ENCODE measurements at regions not wholly inside any gene's neighbourhood (a gene's known extent, or its start where the extent isn't known, plus 50 kb on each side); places are given as distances from the start of the nearest gene placed in this dataset.
"Not testable (repeated sequence)": the region's sequence is repeated elsewhere in the genome, so short reads cannot be mapped to it uniquely, and the experiment has no call there.

DNA sequence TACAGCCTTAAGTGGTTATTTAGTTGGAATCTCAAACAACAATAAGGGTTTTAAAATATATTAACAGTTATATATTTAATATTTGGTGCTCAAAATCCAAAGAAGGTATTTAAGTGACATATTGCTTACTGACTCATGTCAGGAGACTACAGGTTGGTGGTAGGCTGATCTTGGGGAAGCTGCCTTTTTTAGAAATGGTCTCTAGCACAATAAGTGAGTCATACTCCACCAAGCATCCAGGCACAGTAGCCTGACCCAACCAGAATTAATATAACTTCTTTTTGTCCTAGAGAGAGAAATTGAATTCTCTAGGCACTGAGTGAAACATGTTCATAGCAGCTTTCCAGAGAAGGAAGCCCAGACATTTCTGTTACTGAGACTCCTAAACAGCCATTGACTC lies 868.5 kb upstream of the TENM4 start:
- Mint-ChIP-seq H3K9me3 (ENCODE audit: insufficient read depth) (peaks cover 10% of the 10 kb centered on the region), H3K27me3 (ENCODE audit: low read depth) (no peaks in the 10 kb centered on the region), H3K36me3 (ENCODE audit: low read depth) (no peaks in the 10 kb centered on the region), H3K27ac (no peak overlapping the region), H3K4me3 (no peak overlapping the region), H3K4me1 (ENCODE audit: low read depth) (no peaks in the 10 kb centered on the region)
- DNase-seq = no peak
- ATAC-seq = no peak
- ChIA-PET CTCF (no interaction called here), POLR2A (no interaction called here)

DNA sequence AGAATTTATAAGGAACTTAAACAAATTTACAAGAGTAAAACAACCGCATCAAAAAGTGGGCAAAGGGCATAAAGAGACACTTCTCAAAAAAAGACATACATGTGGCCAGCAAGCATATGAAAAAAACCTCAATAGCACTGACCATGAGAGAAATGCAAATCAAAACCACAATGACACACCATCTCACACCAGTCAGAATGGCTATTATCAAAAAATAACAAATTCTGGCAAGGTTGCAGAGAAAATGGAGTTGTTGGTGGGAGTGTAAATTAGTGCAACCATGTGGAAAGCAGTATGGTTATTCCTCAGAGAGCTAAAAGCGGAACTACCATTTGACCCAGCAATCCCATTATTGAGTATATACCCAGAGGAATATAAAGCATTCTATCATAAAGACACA lies 866.8 kb upstream of the TENM4 start:
- H3K4me1 Mint-ChIP-seq (ENCODE audit: low read depth) = no peaks in the 10 kb centered on the region
- CTCF ChIA-PET = no interaction called here
- no peak overlapping the region for H3K27ac Mint-ChIP-seq
- H3K27me3 Mint-ChIP-seq (ENCODE audit: low read depth) = no peaks in the 10 kb centered on the region
- POLR2A ChIA-PET = no interaction called here
- no peak overlapping the region for H3K4me3 Mint-ChIP-seq
- no peaks in the 10 kb centered on the region for H3K36me3 Mint-ChIP-seq (ENCODE audit: low read depth)
- ATAC-seq (no peak), DNase-seq (no peak)
- H3K9me3 Mint-ChIP-seq (ENCODE audit: insufficient read depth) = peaks cover 10% of the 10 kb centered on the region

DNA sequence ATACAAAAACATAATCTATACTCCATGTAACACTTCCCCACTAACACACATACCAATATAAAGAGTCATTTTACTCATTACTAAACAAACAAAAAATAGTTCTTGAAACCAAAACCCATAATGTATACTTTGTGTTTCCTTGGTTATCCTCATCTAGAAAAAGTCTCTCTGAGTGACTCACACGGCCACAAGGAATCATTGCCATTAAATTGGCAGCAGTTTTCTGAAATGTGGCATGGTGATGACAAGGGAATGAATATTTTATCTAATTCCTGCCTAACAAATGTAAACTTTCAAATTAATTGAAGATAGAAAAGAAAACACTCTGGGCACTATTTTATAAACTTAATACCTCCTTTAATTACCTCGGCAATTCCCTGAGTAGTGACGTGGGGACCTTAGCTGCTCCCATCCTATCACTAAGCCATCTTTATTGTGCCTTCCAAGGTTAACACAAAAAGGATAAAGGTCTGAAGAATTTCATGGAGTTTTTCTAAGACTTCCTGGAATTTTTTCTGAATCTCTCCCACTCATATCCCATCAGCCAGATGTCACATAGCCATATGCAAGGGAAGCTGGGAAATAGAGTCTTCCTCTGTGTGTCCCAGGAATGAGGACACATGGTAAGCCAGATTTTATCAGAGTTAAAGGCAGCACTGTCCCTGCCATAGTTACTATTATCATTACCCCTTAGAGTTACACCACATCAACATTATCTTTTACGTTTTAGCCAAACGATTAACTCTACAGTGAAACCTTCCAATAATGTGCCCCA lies 857.2 kb upstream of the TENM4 start:
- Mint-ChIP-seq H3K36me3 (ENCODE audit: low read depth) (no peaks in the 10 kb centered on the region), H3K4me1 (ENCODE audit: low read depth) (no peaks in the 10 kb centered on the region), H3K27ac (no peak overlapping the region), H3K9me3 (ENCODE audit: insufficient read depth) (no peaks in the 10 kb centered on the region), H3K4me3 (no peak overlapping the region), H3K27me3 (ENCODE audit: low read depth) (no peaks in the 10 kb centered on the region)
- ChIA-PET CTCF (no interaction called here), POLR2A (no interaction called here)
- DNase-seq = no peak
- no peak for ATAC-seq

GRCh38 chr11:80293293-80293692 lies 852.5 kb upstream of the TENM4 start:
- no peak overlapping the region for H3K27ac Mint-ChIP-seq
- H3K36me3 Mint-ChIP-seq (ENCODE audit: low read depth) = no peaks in the 10 kb centered on the region
- ATAC-seq (no peak), DNase-seq (no peak)
- no peaks in the 10 kb centered on the region for H3K4me1 Mint-ChIP-seq (ENCODE audit: low read depth)
- no peaks in the 10 kb centered on the region for H3K27me3 Mint-ChIP-seq (ENCODE audit: low read depth)
- CTCF ChIA-PET = no interaction called here
- H3K4me3 Mint-ChIP-seq = no peak overlapping the region
- H3K9me3 Mint-ChIP-seq (ENCODE audit: insufficient read depth) = no peaks in the 10 kb centered on the region
- POLR2A ChIA-PET = no interaction called here

DNA sequence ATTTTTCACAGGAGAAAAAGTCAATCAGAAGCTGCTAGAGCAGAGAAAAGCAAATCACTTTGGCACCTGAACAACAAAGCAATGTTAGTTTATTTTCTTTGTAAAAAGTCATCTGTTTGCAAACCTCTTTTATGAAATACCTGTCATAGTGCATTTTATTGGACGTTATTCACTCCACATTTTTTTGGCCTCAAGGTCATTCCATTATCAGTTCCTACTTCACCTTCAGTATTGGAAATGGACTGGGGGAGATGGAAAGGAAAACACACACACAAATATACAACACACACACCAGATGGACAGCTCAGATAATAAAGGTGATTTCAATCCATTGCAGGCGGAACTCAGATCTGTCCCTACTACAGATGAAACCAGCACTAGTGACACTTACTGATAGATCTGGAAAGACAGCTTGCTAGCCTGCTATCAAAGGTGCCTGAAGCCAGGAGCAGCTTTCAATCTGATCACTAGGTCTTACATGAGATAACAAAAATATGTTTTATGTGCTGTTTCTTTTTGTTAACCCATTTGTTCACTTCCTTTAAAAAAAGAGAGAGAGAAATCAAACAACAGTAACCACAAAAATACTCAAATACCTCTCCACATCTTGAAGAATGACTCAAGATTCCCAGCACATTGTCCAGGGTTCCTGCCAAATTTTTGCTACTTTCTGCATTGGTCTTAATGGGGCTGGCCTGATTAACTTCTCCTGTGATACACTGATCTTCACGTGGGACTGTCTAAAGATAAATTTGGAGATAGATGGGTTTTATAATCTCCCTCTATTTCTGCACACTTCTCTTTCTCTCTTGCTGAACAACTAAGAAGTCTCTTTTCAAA lies 844.3 kb upstream of the TENM4 start:
- no peaks in the 10 kb centered on the region for H3K27me3 Mint-ChIP-seq (ENCODE audit: low read depth)

DNA sequence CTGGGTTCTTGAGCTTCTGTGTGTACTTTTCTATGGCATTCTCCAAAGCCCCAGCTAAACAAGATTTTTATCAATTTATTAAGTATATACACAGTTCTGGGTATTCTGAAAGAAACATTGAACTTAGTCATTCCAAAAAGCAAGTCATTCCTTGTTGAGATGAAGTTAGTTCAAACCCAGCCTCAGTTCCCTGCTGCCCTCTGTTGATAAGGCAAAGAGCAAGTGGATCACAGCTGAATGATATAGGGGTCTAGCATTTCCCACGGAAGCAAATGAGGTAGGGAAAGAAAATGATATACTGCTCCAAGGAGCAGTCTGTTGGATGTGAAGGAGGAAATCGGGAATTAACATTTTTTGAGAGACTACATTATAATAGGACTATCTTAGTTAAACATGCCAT lies 841.8 kb upstream of the TENM4 start:
- H3K36me3 Mint-ChIP-seq (ENCODE audit: low read depth) = no peaks in the 10 kb centered on the region
- ChIA-PET CTCF (no interaction called here), POLR2A (no interaction called here)
- ATAC-seq = no peak
- no peaks in the 10 kb centered on the region for H3K4me1 Mint-ChIP-seq (ENCODE audit: low read depth)
- DNase-seq = no peak
- H3K4me3 Mint-ChIP-seq = no peak overlapping the region
- no peaks in the 10 kb centered on the region for H3K27me3 Mint-ChIP-seq (ENCODE audit: low read depth)
- no peak overlapping the region for H3K27ac Mint-ChIP-seq
- H3K9me3 Mint-ChIP-seq (ENCODE audit: insufficient read depth) = no peaks in the 10 kb centered on the region

More for the DNA sequence above, 844.3 kb upstream of the TENM4 start:
- ChIA-PET CTCF (no interaction called here), POLR2A (no interaction called here)
- H3K4me3 Mint-ChIP-seq = no peak overlapping the region
- no peaks in the 10 kb centered on the region for H3K4me1 Mint-ChIP-seq (ENCODE audit: low read depth)
- DNase-seq (no peak), ATAC-seq (no peak)
- no peak overlapping the region for H3K27ac Mint-ChIP-seq
- H3K9me3 Mint-ChIP-seq (ENCODE audit: insufficient read depth) = no peaks in the 10 kb centered on the region
- H3K36me3 Mint-ChIP-seq (ENCODE audit: low read depth) = no peaks in the 10 kb centered on the region

DNA sequence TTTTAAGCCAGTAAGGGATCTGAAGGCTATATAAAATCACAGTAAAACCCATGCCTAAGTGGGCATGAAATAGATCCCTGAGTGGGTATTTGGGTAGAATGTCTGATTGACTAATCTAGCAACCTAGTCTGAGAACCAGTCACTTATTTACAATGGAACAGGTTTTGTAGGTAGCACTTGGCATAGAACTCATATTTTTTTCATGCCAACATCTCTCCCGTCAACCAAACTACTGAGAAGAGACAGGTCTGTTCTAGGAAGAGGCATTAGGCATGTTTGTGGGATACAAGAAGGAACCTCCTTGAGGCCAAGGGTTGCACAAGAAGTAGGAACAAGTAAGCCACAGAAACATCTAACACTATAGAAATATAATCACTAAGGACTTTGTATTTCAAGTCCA lies 840.4 kb upstream of the TENM4 start:
- Mint-ChIP-seq H3K9me3 (ENCODE audit: insufficient read depth) (no peaks in the 10 kb centered on the region), H3K36me3 (ENCODE audit: low read depth) (no peaks in the 10 kb centered on the region), H3K4me1 (ENCODE audit: low read depth) (no peaks in the 10 kb centered on the region), H3K27me3 (ENCODE audit: low read depth) (no peaks in the 10 kb centered on the region), H3K27ac (no peak overlapping the region), H3K4me3 (no peak overlapping the region)
- no peak for ATAC-seq
- CTCF ChIA-PET = no interaction called here
- DNase-seq = no peak
- POLR2A ChIA-PET = no interaction called here

GRCh38 chr11:80280737-80281136 lies 839.9 kb upstream of the TENM4 start:
- ChIA-PET CTCF (no interaction called here), POLR2A (no interaction called here)
- Mint-ChIP-seq H3K4me3 (no peak overlapping the region), H3K9me3 (ENCODE audit: insufficient read depth) (no peaks in the 10 kb centered on the region), H3K27me3 (ENCODE audit: low read depth) (no peaks in the 10 kb centered on the region), H3K36me3 (ENCODE audit: low read depth) (no peaks in the 10 kb centered on the region), H3K27ac (no peak overlapping the region), H3K4me1 (ENCODE audit: low read depth) (no peaks in the 10 kb centered on the region)
- ATAC-seq (no peak), DNase-seq (no peak)

- H3K9me3 Mint-ChIP-seq (ENCODE audit: insufficient read depth) = peaks cover 24% of the 10 kb centered on the region
- DNase-seq = no peak
Observed at GRCh38 chr11:80261776-80262175, 820.9 kb upstream of the TENM4 start.

DNA sequence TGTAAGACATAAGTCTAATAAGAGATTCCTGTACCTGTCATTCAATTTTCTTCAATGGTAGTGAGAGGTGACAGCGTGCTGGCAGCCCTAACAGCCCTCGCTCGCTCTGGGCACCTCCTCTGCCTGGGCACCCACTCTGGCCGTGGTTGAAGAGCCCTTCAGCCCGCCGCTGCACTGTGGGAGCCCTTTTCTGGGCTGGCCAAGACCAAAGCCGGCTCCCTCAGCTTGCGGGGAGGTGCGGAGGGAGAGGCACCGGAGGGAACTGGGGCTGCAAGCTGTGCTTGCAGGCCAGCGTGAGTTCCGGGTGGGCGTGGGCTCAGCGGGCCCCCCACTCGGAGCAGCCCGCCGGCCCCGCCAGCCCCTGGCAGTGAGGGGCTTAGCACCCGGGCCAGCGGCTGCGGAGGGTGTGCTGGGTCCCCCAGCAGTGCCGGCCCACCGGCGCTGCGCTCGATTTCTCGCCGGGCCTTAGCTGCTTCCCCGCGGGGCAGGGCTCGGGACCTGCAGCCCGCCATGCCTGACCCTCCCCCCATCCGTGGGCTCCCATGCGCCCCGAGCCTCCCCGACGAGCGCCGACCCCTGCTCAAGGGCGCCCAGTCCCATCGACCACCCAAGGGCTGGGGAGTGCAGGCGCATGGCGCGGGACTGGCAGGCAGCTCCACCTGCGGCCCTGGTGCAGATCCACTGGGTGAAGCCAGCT lies 816.6 kb upstream of the TENM4 start:
- H3K4me3 Mint-ChIP-seq; H3K27me3 Mint-ChIP-seq (ENCODE audit: low read depth); POLR2A ChIA-PET; H3K27ac Mint-ChIP-seq; H3K4me1 Mint-ChIP-seq (ENCODE audit: low read depth); ATAC-seq; DNase-seq; CTCF ChIA-PET; H3K36me3 Mint-ChIP-seq (ENCODE audit: low read depth): not testable (repeated sequence)
- peaks cover 17% of the 10 kb centered on the region for H3K9me3 Mint-ChIP-seq (ENCODE audit: insufficient read depth)

More at GRCh38 chr11:80261776-80262175, 820.9 kb upstream of the TENM4 start:
- ChIA-PET POLR2A (no interaction called here), CTCF (no interaction called here)
- H3K4me3 Mint-ChIP-seq = no peak overlapping the region
- H3K27me3 Mint-ChIP-seq (ENCODE audit: low read depth) = no peaks in the 10 kb centered on the region
- no peak overlapping the region for H3K27ac Mint-ChIP-seq
- no peaks in the 10 kb centered on the region for H3K4me1 Mint-ChIP-seq (ENCODE audit: low read depth)
- H3K36me3 Mint-ChIP-seq (ENCODE audit: low read depth) = no peaks in the 10 kb centered on the region
- ATAC-seq = no peak

GRCh38 chr11:80255021-80255420 lies 814.2 kb upstream of the TENM4 start:
- ChIA-PET CTCF (no interaction called here), POLR2A (no interaction called here)
- Mint-ChIP-seq H3K27ac (no peak overlapping the region), H3K36me3 (ENCODE audit: low read depth) (no peaks in the 10 kb centered on the region), H3K4me3 (no peak overlapping the region), H3K27me3 (ENCODE audit: low read depth) (no peaks in the 10 kb centered on the region), H3K4me1 (ENCODE audit: low read depth) (no peaks in the 10 kb centered on the region), H3K9me3 (ENCODE audit: insufficient read depth) (peaks cover 12% of the 10 kb centered on the region)
- DNase-seq (no peak), ATAC-seq (no peak)

DNA sequence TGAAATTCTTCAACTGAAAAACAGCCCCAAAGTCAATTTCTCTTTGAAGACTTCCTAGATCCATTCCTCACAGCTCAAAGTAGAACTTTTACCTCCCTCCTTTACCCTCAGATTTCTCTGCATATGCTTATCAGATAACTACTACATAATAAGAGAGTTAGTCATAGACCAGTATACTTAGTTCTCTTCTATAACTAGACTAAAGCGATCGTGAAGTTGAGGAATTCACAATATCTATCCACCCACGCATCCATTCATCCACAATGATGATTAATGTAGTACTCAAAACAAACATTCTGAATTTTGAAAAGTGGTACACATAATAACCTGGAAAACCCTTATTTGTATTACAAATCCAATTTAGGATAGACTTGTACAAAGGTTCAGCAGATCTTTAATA lies 800.9 kb upstream of the TENM4 start:
- ATAC-seq (no peak), DNase-seq (no peak)
- CTCF ChIA-PET = no interaction called here
- H3K4me3 Mint-ChIP-seq = no peak overlapping the region
- POLR2A ChIA-PET = no interaction called here
- peaks cover under 1% of the 10 kb centered on the region for H3K9me3 Mint-ChIP-seq (ENCODE audit: insufficient read depth)
- no peaks in the 10 kb centered on the region for H3K36me3 Mint-ChIP-seq (ENCODE audit: low read depth)
- no peaks in the 10 kb centered on the region for H3K27me3 Mint-ChIP-seq (ENCODE audit: low read depth)
- H3K4me1 Mint-ChIP-seq (ENCODE audit: low read depth) = no peaks in the 10 kb centered on the region
- no peak overlapping the region for H3K27ac Mint-ChIP-seq
